BE2C (cell line): ENCODE measurements at regions not wholly inside any gene's neighbourhood (a gene's known extent, or its start where the extent isn't known, plus 50 kb on each side); places are given as distances from the start of the nearest gene placed in this dataset.
"Not testable (repeated sequence)": the region's sequence is repeated elsewhere in the genome, so short reads cannot be mapped to it uniquely, and the experiment has no call there.

ENCODE experiments used
- DNase-seq: peaks from one replicate; pipeline ENCODE4 v3.0.0-alpha.2; 2020
- H3K27me3 ChIP-seq: fragments of 250-450 bp; sonication (Bioruptor Pico); 2 replicates; pipeline ENCODE4 v1.5.1; 2020; ENCODE audit warnings: mild to moderate bottlenecking
- H3K36me3 ChIP-seq: fragments of 250-450 bp; sonication (Bioruptor Pico); 2 replicates; pipeline ENCODE4 v1.5.1; 2020; ENCODE audit warnings: mild to moderate bottlenecking
- H3K4me1 ChIP-seq: fragments of 250-450 bp; sonication (Bioruptor Pico); 2 replicates; pipeline ENCODE4 v1.5.1; 2020
- H3K4me3 ChIP-seq: 2 replicates; pipeline ENCODE4 v1.5.1; 2011; ENCODE audit warnings: low read depth, low read length
- H3K9me3 ChIP-seq: fragments of 250-450 bp; sonication (Bioruptor Pico); 2 replicates; pipeline ENCODE4 v1.5.1; 2020
- TF ChIP-seq, protein P1 (sequence below): IDR thresholded peaks from 2 replicates; pipeline ENCODE4 v1.5.1; 2012; ENCODE audit warnings: mild to moderate bottlenecking, low read depth, low read length

DNA sequence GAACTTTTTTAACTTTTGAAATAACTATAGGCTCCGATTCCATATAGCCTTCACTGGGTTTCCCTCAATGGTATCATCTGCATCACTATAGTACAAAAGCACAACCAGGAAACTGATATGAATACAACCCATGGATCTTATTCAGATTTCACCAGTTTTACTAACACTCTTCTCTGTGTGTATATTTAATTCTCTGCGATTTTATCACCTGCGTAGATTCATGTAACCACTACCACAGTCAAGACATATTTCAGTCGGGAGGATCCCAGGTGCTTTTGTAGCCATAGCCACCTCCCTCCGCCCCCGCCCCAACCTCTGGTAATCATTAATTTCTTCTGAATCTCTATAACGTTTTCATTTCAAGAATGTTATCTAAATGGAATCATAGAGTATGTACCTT lies 82.8 kb upstream of the C7orf33 start:
- TF ChIP-seq, protein P1, sequence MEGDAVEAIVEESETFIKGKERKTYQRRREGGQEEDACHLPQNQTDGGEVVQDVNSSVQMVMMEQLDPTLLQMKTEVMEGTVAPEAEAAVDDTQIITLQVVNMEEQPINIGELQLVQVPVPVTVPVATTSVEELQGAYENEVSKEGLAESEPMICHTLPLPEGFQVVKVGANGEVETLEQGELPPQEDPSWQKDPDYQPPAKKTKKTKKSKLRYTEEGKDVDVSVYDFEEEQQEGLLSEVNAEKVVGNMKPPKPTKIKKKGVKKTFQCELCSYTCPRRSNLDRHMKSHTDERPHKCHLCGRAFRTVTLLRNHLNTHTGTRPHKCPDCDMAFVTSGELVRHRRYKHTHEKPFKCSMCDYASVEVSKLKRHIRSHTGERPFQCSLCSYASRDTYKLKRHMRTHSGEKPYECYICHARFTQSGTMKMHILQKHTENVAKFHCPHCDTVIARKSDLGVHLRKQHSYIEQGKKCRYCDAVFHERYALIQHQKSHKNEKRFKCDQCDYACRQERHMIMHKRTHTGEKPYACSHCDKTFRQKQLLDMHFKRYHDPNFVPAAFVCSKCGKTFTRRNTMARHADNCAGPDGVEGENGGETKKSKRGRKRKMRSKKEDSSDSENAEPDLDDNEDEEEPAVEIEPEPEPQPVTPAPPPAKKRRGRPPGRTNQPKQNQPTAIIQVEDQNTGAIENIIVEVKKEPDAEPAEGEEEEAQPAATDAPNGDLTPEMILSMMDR, result no peak
- Histone ChIP-seq H3K4me1 (no peaks in the 10 kb centered on the region), H3K27me3 (no peaks in the 10 kb centered on the region), H3K9me3 (no peaks in the 10 kb centered on the region), H3K4me3 (no peak overlapping the region), H3K36me3 (no peaks in the 10 kb centered on the region)
- no peak for DNase-seq

DNA sequence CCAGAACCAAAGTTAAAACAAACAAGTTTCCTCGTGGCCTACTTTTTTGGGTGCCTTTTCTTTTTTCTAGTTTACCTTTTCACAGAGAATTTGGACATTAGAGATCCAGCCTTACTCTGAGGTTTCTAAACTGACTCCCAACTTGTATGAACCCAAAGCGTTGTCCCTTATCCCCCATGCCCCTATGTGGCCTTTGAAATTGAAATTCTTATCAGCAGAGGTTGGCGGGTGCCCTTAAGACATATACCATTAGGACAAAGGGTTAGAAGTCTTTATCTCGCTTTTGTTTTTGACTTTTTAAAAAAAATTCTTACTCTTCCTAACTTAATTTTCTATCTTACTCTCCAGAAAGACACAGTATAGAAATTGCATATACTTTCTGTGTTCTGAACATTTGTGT lies 76.3 kb upstream of the C7orf33 start:
- H3K4me3 ChIP-seq, result no peak overlapping the region
- H3K27me3 ChIP-seq, result no peaks in the 10 kb centered on the region
- H3K4me1 ChIP-seq, result no peaks in the 10 kb centered on the region
- DNase-seq, result no peak
- no peaks in the 10 kb centered on the region for H3K36me3 ChIP-seq
- no peaks in the 10 kb centered on the region for H3K9me3 ChIP-seq
- TF ChIP-seq, protein P1, result no peak

DNA sequence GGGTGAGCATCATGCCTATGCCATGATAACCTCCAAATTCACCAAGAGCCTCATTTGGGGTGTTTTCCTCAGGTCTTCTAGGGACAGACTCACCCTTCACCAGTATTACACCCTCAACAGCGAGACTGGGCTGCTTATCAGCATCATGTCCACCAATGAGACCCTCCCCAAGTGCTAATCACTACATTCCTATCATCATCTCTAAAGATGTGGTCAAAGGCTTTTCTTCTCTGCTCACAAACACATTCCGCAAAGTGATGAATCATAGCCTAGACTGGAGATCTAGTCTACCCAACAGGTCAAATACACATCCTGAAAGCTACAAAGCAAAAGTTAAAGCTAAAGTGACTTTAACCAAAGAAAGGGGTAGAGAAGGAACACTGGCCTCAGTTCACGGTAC lies 75.3 kb upstream of the C7orf33 start:
- no peak for DNase-seq
- Histone ChIP-seq H3K27me3 (no peaks in the 10 kb centered on the region), H3K4me3 (no peak overlapping the region), H3K36me3 (no peaks in the 10 kb centered on the region), H3K4me1 (no peaks in the 10 kb centered on the region), H3K9me3 (no peaks in the 10 kb centered on the region)
- TF ChIP-seq, protein P1, result no peak

DNA sequence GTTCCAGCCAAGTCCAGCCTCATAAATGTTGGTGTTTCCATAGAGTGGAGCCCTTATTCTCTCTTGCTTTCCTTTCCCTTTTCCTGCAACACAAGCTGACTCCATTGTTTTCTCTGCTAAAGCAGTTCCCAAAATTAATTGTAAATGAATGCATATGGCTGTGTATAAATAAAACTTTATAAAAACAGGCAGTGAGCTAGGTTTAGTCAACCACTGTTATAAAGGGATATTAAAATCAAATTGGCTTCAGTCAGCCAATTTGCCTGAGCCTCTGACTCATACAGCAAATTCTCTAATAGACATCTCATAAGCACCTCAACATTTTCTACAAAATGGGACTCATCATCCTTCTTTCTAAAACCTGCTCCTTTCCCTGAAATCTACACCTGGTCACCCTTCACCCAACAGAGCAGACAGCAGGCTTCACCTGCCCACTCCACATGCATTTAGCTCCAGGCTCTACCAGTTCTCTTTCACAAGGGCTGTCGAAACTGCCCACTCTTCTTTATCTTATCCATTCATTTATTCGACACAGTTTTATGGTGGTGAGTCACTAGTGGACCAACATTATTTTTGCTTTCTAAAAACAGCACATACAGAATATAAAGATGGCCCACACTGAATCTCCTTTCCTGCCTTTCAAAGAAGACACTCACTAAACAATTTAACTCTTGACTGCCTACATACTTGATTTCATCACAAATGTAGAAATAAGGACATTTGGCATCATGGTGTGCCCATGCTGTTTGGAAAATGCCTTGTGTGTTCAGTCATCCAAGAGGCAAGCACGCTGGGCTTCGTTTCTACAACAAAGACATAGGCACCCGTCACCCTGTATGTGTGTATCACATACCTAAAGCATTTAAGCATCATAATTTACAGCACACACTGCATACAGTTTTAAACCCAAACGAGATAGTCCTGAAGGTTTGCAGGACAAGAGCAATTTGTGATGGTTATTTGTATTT lies 74.6 kb upstream of the C7orf33 start:
- H3K4me1 ChIP-seq, result no peaks in the 10 kb centered on the region
- no peak for DNase-seq
- H3K27me3 ChIP-seq, result no peaks in the 10 kb centered on the region
- H3K9me3 ChIP-seq, result no peaks in the 10 kb centered on the region
- TF ChIP-seq, protein P1, result no peak
- no peak overlapping the region for H3K4me3 ChIP-seq
- H3K36me3 ChIP-seq, result no peaks in the 10 kb centered on the region

DNA sequence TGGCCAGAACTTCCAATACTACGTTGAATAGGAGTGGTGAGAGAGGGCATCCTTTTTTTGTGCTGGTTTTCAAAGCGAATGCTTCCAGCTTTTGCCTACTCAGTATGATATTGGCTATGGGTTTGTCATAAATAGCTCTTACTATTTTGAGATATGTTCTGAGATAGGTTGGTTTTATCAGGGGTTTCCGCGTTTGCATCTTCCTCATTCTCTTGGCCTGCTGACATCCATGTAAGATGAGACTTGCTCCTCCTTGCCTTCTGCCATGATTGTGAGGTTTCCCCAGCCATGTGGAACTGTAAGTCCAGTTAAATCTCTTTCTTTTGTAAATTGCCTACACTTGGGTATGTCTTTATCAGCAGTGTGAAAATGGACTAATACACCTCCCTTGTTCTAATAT lies 71.2 kb upstream of the C7orf33 start:
- not testable (repeated sequence) for DNase-seq, H3K4me3 ChIP-seq, H3K36me3 ChIP-seq, H3K9me3 ChIP-seq, H3K4me1 ChIP-seq, H3K27me3 ChIP-seq

DNA sequence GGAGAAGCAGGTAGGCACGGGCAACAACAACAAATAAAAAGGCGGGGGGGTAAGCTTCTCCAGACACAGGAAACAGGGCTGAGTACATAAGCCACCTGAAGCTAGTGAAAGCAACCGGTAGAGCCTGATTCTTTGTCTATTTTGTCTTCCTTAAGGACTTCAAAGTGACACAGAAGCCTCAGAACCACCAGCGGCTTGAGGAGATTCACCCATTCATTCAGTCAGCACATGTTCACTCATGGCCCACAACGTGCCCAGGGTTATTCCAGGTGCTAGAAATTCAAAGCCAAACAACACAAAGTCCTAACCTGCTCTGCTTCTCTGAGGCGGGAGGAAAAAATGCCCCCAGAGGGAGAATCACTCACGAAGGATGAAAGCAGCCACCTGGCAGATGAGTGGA lies 69.3 kb upstream of the C7orf33 start:
- TF ChIP-seq, protein P1, result no peak

More for the DNA sequence above, 69.3 kb upstream of the C7orf33 start:
- DNase-seq, result no peak
- peaks cover 10% of the 10 kb centered on the region; the same call in 1 of the 2 replicates for H3K27me3 ChIP-seq
- no peaks in the 10 kb centered on the region for H3K36me3 ChIP-seq
- H3K4me1 ChIP-seq, result no peaks in the 10 kb centered on the region
- H3K9me3 ChIP-seq, result no peaks in the 10 kb centered on the region
- H3K4me3 ChIP-seq, result no peak overlapping the region
